Adrenal gland (tissue), 9 donors: ENCODE measurements at regions not wholly inside any gene's neighbourhood (a gene's known extent, or its start where the extent isn't known, plus 50 kb on each side); places are given as distances from the start of the nearest gene placed in this dataset.

Experiments used
- DNase-seq, 7 donors: peaks; one replicate each; pipeline ENCODE4 v3.0.0-alpha.2; 2019 to 2020
- H3K27ac ChIP-seq, 5 donors: fragments of 200-600 bp; sonication (generic) in 4 of 5; 1 replicate in 3 of 5; 2 replicates in 2 of 5; pipeline versions ENCODE4 v1.5.1 to v1.8.0; 2016 to 2020; ENCODE audit warnings: mild to moderate bottlenecking in 1 of 5
- H3K27me3 ChIP-seq: fragments of 200-600 bp; 2 replicates; pipeline ENCODE4 v1.8.0; 2021
- H3K36me3 ChIP-seq, 2 donors: fragments of 200-600 bp; replicated peaks in 1 of 2; 1 replicate in 1 of 2; 2 replicates in 1 of 2; pipeline versions ENCODE4 v1.5.1 to v1.8.0; 2018 to 2022
- H3K4me1 ChIP-seq, 2 donors: fragments of 200-600 bp; replicated peaks in 1 of 2; 1 replicate in 1 of 2; 2 replicates in 1 of 2; pipeline versions ENCODE4 v1.5.1 to v1.8.0; 2018 to 2021
- H3K4me3 ChIP-seq, 4 donors: fragments of 200-600 bp; sonication (generic) in 3 of 4; one replicate each; pipeline ENCODE4 v1.5.1; 2016 to 2018
- H3K9me3 ChIP-seq, 3 donors: fragments of 200-600 bp; sonication (generic) in 1 of 3; replicated peaks in 1 of 3; 1 replicate in 2 of 3; 2 replicates in 1 of 3; pipeline versions ENCODE4 v1.5.1 to v1.8.0; 2016 to 2021
- CTCF ChIP-seq, 6 experiments: fragments of 450-650 bp in 4 of 6; fragments of 200-600 bp in 2 of 6; sonication (generic) in 1 of 6; IDR thresholded peaks; 1 replicate in 5 of 6; 2 replicates in 1 of 6; pipeline versions ENCODE4 v1.5.1 to v1.8.0; 2016 to 2021; ENCODE audit warnings: antibody characterized with exemption in 6 of 6, mild to moderate bottlenecking in 2 of 6, moderate library complexity in 1 of 6
- POLR2A ChIP-seq, 2 donors: fragments of 450-650 bp; IDR thresholded peaks; one replicate each; pipeline ENCODE4 v1.6.1; 2017; ENCODE audit warnings: antibody characterized with exemption in 2 of 2, mild to moderate bottlenecking in 2 of 2, moderate library complexity in 1 of 2
- WGBS, 4 donors: extraction: QIAGEN DNeasy Blood & Tissue Kit in 2 of 4; methylation state at CpG; one replicate each; pipeline versions ENCODE4 v1.1.5 to v1.1.7; 2013 to 2017; 5-methylcytosine and 5-hydroxymethylcytosine counted together
- intact Hi-C, 2 donors: fragments of 100-400 bp; cut with DNase I; formaldehyde crosslinking; loops; one replicate each; pipeline versions ENCODE4 v1.14.1 to v1.15.0; 2022 to 2023
- donor health status: healthy with polysubstance abuse.
- donor health status: Bipolar disorder and iron deficiency.
- donor health status: DM: yes; HTN: yes; CAD: no.
- donor health status: DM: no; HTN: no; CAD: no.
- donor health status: DM: no; HTN: no; CAD: no.

DNA sequence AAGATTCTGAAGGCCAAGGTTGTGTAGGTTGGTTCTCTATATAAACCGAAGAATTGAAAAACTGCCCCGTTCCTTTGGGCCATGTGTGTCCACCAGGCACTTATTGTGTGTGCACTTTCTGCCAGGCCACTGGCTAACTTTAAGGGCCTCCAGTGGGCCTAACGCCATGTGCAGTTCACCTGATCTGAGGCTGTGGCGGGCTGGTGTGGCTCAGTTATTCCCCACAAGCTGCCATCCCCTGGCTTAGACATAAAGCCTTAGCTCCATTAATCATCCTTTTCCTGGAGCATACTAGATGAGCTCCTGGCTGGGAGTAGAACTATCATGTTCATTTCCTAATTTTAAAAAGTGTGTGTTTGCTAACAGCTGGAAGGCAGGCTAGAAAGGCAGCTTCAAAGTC lies 304.1 kb upstream of the TNP1 start:
- Histone ChIP-seq H3K27ac (no peak overlapping the region), H3K27me3 (no peaks in the 10 kb centered on the region)
- no peak for DNase-seq

GRCh38 chr2:217162533-217162932 lies 302.7 kb upstream of the TNP1 start:
- Histone ChIP-seq H3K9me3 (no peaks in the 10 kb centered on the region), H3K4me1 (no peaks in the 10 kb centered on the region), H3K4me3 (no peak overlapping the region), H3K27ac (no peak overlapping the region), H3K27me3 (no peaks in the 10 kb centered on the region), H3K36me3 (no peaks in the 10 kb centered on the region)
- 78 to 85% (median 80%) methylated on average over 9 of the region's 9 CpGs for WGBS, 4 donors
- no peak for DNase-seq
- intact Hi-C loops, result no loop called here
- TF ChIP-seq CTCF (IDR thresholded peaks at IDR 0.05), result no peak
- no peak for TF ChIP-seq POLR2A (IDR thresholded peaks at IDR 0.05)

More for the DNA sequence above, 304.1 kb upstream of the TNP1 start:
- intact Hi-C loops, result no loop called here
- Histone ChIP-seq H3K36me3 (no peaks in the 10 kb centered on the region), H3K4me1 (no peaks in the 10 kb centered on the region), H3K4me3 (no peak overlapping the region), H3K9me3 (no peaks in the 10 kb centered on the region)
- TF ChIP-seq POLR2A (IDR thresholded peaks at IDR 0.05) (no peak), CTCF (IDR thresholded peaks at IDR 0.05) (no peak)
- WGBS, 4 donors, result 87 to 100% (median 95%) methylated on average over 3 to 4 of the region's 4 CpGs

DNA sequence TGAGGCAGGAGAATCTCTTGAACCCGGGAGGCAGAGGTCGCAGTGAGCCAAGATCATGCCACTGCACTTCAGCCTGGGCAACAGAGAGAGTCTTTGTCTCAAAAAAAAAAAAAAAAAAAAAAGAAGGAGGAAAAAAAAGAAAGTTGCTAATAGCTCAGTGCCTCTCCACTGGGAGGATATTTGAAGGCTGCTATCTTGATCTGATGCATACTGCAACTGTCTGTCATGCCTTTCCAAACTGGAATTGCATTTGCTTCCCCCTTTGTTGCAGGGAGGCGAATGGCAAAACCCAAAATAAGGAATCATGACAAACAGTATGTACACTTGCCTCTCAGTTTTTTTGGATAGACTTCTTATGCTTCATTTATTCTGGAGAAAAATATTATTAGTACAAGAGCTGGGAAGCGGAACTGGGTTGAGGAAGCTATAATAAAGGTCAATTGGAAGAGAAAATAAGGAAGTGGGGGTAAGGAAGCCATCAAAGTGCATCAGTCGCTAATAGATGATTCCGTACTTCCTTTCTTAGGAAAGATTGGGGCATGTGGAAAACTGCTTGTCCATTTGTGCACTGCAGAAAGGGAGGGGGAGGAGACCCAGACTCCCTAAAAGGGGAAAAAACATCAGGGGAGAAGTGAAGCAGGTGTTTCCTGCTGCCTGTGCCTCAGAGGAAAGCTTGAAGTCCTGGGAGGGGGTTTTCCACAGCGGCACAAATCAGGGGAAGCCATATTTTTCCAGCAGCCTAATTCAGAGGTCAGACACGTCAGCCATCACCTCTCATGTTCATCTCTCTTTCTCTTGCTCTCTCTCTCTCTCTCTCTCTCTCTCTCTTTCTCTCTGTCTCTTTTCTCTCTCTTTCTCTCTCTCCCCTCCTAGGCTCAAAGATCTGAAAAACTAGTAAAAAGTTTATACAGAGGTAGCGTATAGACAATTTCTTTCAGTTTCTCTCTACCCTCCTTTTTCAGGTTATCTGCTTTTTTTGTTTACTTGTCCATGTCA lies 301.4 kb upstream of the TNP1 start:
- no peak overlapping the region for H3K4me3 ChIP-seq
- no peak overlapping the region for H3K27ac ChIP-seq
- H3K27me3 ChIP-seq, result no peaks in the 10 kb centered on the region
- no peak for DNase-seq
- no peak for TF ChIP-seq CTCF (IDR thresholded peaks at IDR 0.05)
- TF ChIP-seq POLR2A (IDR thresholded peaks at IDR 0.05), result no peak
- WGBS, 4 donors, result 61 to 70% (median 67%) methylated on average over 9 of the region's 9 CpGs
- no peaks in the 10 kb centered on the region for H3K4me1 ChIP-seq
- H3K9me3 ChIP-seq, result no peaks in the 10 kb centered on the region
- intact Hi-C loops, result no loop called here
- no peaks in the 10 kb centered on the region for H3K36me3 ChIP-seq

GRCh38 chr2:217160103-217160743 lies 300.4 kb upstream of the TNP1 start:
- H3K36me3 ChIP-seq, result no peaks in the 10 kb centered on the region
- TF ChIP-seq CTCF (IDR thresholded peaks at IDR 0.05) (no peak), POLR2A (IDR thresholded peaks at IDR 0.05) (no peak)
- intact Hi-C loops, result no loop called here
- H3K4me1 ChIP-seq, result no peaks in the 10 kb centered on the region
- WGBS, 4 donors, result 61 to 64% (median 63%) methylated on average over 4 of the region's 4 CpGs
- no peaks in the 10 kb centered on the region for H3K27me3 ChIP-seq
- H3K4me3 ChIP-seq, result no peak overlapping the region
- no peak overlapping the region for H3K27ac ChIP-seq
- H3K9me3 ChIP-seq, result no peaks in the 10 kb centered on the region
- DNase-seq, result no peak
